Hematopoietic multipotent progenitor cell treated with erythropoietin and hydrocortisone succinate and interleukin-3 and kit ligand, for 6 days (in vitro differentiated cells): ENCODE measurements at regions not wholly inside any gene's neighbourhood (a gene's known extent, or its start where the extent isn't known, plus 50 kb on each side); places are given as distances from the start of the nearest gene placed in this dataset.
"Not testable (repeated sequence)": the region's sequence is repeated elsewhere in the genome, so short reads cannot be mapped to it uniquely, and the experiment has no call there.

Experiments
- DNase-seq: peaks from one replicate; pipeline ENCODE4 v3.0.0-alpha.2; 2015

- DNase-seq, result no peak
These were observed 123.8 kb upstream of the ID4 start for GRCh38 chr6:19713411-19713810.

GRCh38 chr6:19713984-19714383, 123.2 kb upstream of the ID4 start:
- no peak for DNase-seq

- no peak for DNase-seq
These were observed 122.6 kb upstream of the ID4 start for GRCh38 chr6:19714434-19715166.

GRCh38 chr6:19715167-19715551, 122.0 kb upstream of the ID4 start:
- DNase-seq, result no peak

- no peak for DNase-seq
These were observed 117.5 kb upstream of the ID4 start for GRCh38 chr6:19719691-19720128.

GRCh38 chr6:19721766-19722377, 115.3 kb upstream of the ID4 start:
- DNase-seq, result no peak

- no peak for DNase-seq
These were observed 114.2 kb upstream of the ID4 start for GRCh38 chr6:19722999-19723398.

- DNase-seq, result no peak
These were observed 113.6 kb upstream of the ID4 start for GRCh38 chr6:19723545-19723944.

- DNase-seq, result not testable (repeated sequence)
These were observed 111.7 kb upstream of the ID4 start for GRCh38 chr6:19725436-19725835.

GRCh38 chr6:19731282-19731681, 105.9 kb upstream of the ID4 start:
- no peak for DNase-seq

GRCh38 chr6:19734061-19734460, 103.1 kb upstream of the ID4 start:
- DNase-seq, result no peak

GRCh38 chr6:19734519-19734918, 102.7 kb upstream of the ID4 start:
- no peak for DNase-seq

- DNase-seq, result no peak
These were observed 101.1 kb upstream of the ID4 start for GRCh38 chr6:19736066-19736465.

GRCh38 chr6:19738010-19738409, 99.2 kb upstream of the ID4 start:
- no peak for DNase-seq

- no peak for DNase-seq
These were observed 87.4 kb upstream of the ID4 start for GRCh38 chr6:19749722-19750121.

- DNase-seq, result no peak
These were observed 84.4 kb upstream of the ID4 start for GRCh38 chr6:19752746-19753145.

- no peak for DNase-seq
These were observed 83.3 kb upstream of the ID4 start for GRCh38 chr6:19753826-19754225.

GRCh38 chr6:19754686-19755085, 82.5 kb upstream of the ID4 start:
- DNase-seq, result no peak

- no peak for DNase-seq
These were observed 82.0 kb upstream of the ID4 start for GRCh38 chr6:19755181-19755580.

GRCh38 chr6:19757036-19757435, 80.1 kb upstream of the ID4 start:
- no peak for DNase-seq

GRCh38 chr6:19759117-19759880, 77.9 kb upstream of the ID4 start:
- no peak for DNase-seq

GRCh38 chr6:19761121-19761520, 76.0 kb upstream of the ID4 start:
- DNase-seq, result no peak

- no peak for DNase-seq
These were observed 65.3 kb upstream of the ID4 start for GRCh38 chr6:19771753-19772336.

- DNase-seq, result no peak
These were observed 64.3 kb upstream of the ID4 start for GRCh38 chr6:19772891-19773290.
